SU-DHL-6 (cell line): ENCODE measurements at regions not wholly inside any gene's neighbourhood (a gene's known extent, or its start where the extent isn't known, plus 50 kb on each side); places are given as distances from the start of the nearest gene placed in this dataset.

Experiments used
- H2AFZ ChIP-seq: fragments of 200-600 bp; sonication (generic); 2 replicates; pipeline ENCODE4 v1.6.1; 2014; ENCODE audit warnings: low read depth, mild to moderate bottlenecking, moderate library complexity, mixed read lengths, antibody characterized with exemption, low read length; ENCODE audit not compliant: severe bottlenecking
- H3F3A ChIP-seq: fragments of 200-600 bp; shearing (Covaris generic); 2 replicates; pipeline ENCODE4 v1.6.0; 2016; ENCODE audit warnings: antibody characterized with exemption, mild to moderate bottlenecking; ENCODE audit not compliant: insufficient read depth
- H3K27ac ChIP-seq: fragments of 200-600 bp; sonication (generic); 2 replicates; pipeline ENCODE4 v1.5.1; 2016; ENCODE audit warnings: low read depth, mild to moderate bottlenecking, low read length, moderate library complexity, mixed read lengths
- H3K27me3 ChIP-seq: fragments of 200-600 bp; sonication (generic), shearing (Covaris generic); 2 replicates; pipeline ENCODE4 v1.6.0; 2014; ENCODE audit warnings: mild to moderate bottlenecking, low read length
- H3K36me3 ChIP-seq: fragments of 200-600 bp; sonication (generic); 2 replicates; pipeline ENCODE4 v1.6.1; 2014; ENCODE audit warnings: mild to moderate bottlenecking, low read length, mixed read lengths
- H3K4me2 ChIP-seq: fragments of 300-600, 200-600 bp; shearing (Covaris generic), sonication (generic); 2 replicates; pipeline ENCODE4 v1.6.0; 2014; ENCODE audit warnings: low read length, low read depth, mild to moderate bottlenecking; ENCODE audit not compliant: poor library complexity, severe bottlenecking
- H3K4me3 ChIP-seq: fragments of 200-600 bp; sonication (generic); 2 replicates; pipeline ENCODE4 v1.5.1; 2014; ENCODE audit warnings: antibody characterized with exemption, low read length, mild to moderate bottlenecking, mixed read lengths; ENCODE audit not compliant: insufficient read depth, poor library complexity, severe bottlenecking
- H3K79me2 ChIP-seq: fragments of 200-600 bp; sonication (generic); 2 replicates; pipeline ENCODE4 v1.6.1; 2014; ENCODE audit warnings: mild to moderate bottlenecking, low read length, moderate library complexity; ENCODE audit not compliant: insufficient read depth
- H3K9ac ChIP-seq: fragments of 200-600 bp; sonication (generic); 2 replicates; pipeline ENCODE4 v1.7.0; 2014; ENCODE audit warnings: mild to moderate bottlenecking, low read length
- H3K9me2 ChIP-seq: fragments of 200-600 bp; sonication (generic); replicated peaks from 2 replicates; pipeline ENCODE4 v1.6.1; 2014; ENCODE audit warnings: low read length; ENCODE audit not compliant: insufficient read depth
- H3K9me3 ChIP-seq: fragments of 200-600 bp; sonication (generic); 2 replicates; pipeline ENCODE4 v1.6.1; 2014; ENCODE audit warnings: low read length, mixed read lengths; ENCODE audit not compliant: insufficient read depth
- H4K20me1 ChIP-seq: fragments of 200-600 bp; sonication (generic); 2 replicates; pipeline ENCODE4 v1.6.1; 2014; ENCODE audit warnings: low read depth, mild to moderate bottlenecking, antibody characterized with exemption, low read length, moderate library complexity, mixed read lengths
- EZH2phosphoT487 ChIP-seq: fragments of 200-600 bp; sonication (generic), shearing (Covaris generic); conservative IDR thresholded peaks from 2 replicates; pipeline ENCODE4 v1.6.1; 2018; ENCODE audit warnings: mild to moderate bottlenecking, antibody characterized with exemption, low read length, moderate library complexity, mixed read lengths
- TF ChIP-seq, protein P1 (sequence below): fragments of 200-600 bp; sonication (generic); IDR thresholded peaks from one replicate; pipeline ENCODE4 v1.5.1; 2017; ENCODE audit warnings: antibody characterized with exemption, mild to moderate bottlenecking, low read length, moderate library complexity; ENCODE audit not compliant: insufficient read depth, poor library complexity, severe bottlenecking

DNA sequence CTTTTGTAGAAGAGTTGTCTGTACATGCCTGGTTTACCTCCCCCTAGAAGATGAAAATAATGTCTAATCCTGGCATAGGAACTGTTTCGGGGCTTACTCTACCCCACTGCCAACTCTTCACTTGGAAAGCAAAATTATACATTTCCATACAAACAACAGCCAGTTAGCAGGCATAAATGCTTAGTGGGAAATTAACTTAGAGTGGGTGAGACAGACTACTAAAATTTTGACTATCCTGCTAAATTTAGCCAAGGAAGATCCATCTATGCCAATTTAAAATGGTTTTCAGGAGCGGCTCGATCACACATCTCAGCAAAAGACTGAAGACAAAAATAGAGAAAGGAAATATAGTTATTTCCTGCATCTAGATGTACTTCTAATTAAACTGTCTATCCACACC, 221.2 kb downstream of the TPBG start:
- H3K27ac ChIP-seq, result no peak overlapping the region
- no peaks in the 10 kb centered on the region for H3K36me3 ChIP-seq
- TF ChIP-seq, protein P1, sequence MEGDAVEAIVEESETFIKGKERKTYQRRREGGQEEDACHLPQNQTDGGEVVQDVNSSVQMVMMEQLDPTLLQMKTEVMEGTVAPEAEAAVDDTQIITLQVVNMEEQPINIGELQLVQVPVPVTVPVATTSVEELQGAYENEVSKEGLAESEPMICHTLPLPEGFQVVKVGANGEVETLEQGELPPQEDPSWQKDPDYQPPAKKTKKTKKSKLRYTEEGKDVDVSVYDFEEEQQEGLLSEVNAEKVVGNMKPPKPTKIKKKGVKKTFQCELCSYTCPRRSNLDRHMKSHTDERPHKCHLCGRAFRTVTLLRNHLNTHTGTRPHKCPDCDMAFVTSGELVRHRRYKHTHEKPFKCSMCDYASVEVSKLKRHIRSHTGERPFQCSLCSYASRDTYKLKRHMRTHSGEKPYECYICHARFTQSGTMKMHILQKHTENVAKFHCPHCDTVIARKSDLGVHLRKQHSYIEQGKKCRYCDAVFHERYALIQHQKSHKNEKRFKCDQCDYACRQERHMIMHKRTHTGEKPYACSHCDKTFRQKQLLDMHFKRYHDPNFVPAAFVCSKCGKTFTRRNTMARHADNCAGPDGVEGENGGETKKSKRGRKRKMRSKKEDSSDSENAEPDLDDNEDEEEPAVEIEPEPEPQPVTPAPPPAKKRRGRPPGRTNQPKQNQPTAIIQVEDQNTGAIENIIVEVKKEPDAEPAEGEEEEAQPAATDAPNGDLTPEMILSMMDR, result no peak
- no peak for TF ChIP-seq EZH2phosphoT487
- no peaks in the 10 kb centered on the region for H4K20me1 ChIP-seq
- no peaks in the 10 kb centered on the region for H3K79me2 ChIP-seq
- H3K9me2 ChIP-seq, result no peaks in the 10 kb centered on the region
- no peaks in the 10 kb centered on the region for H3K9me3 ChIP-seq
- no peak overlapping the region for H3K4me3 ChIP-seq
- no peak overlapping the region for H3K4me2 ChIP-seq
- H3K9ac ChIP-seq, result no peak overlapping the region
- no peaks in the 10 kb centered on the region for H3F3A ChIP-seq
- no peaks in the 10 kb centered on the region for H3K27me3 ChIP-seq
- H2AFZ ChIP-seq, result no peak overlapping the region

DNA sequence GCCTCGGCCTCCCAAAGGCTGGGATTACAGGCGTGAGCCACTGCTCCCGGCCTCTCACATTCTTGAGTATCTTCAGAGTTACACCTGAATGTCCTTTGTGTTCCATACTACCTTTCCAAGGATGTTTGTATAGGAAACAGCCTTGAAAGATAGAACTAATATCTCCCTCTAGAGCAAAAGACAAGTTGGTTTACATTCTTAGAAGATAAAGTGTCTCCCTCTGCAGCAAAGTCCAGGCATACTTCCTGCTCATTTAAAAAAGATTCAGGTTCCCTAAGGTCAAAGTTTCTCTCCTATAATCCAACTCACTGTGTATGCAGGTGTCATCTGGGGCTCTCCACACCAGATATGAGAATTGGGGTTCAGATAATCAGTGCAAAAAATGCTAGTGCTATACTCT, 224.4 kb downstream of the TPBG start:
- H3K27ac ChIP-seq, result no peak overlapping the region
- H3K9me2 ChIP-seq, result no peaks in the 10 kb centered on the region; the same call in 1 of the 2 replicates
- H2AFZ ChIP-seq, result no peak overlapping the region
- H3K27me3 ChIP-seq, result no peaks in the 10 kb centered on the region
- no peak overlapping the region for H3K9ac ChIP-seq
- H3K36me3 ChIP-seq, result no peaks in the 10 kb centered on the region
- H3K4me3 ChIP-seq, result no peak overlapping the region
- H3K79me2 ChIP-seq, result no peaks in the 10 kb centered on the region
- no peaks in the 10 kb centered on the region for H3K9me3 ChIP-seq
- H3F3A ChIP-seq, result no peaks in the 10 kb centered on the region
- H4K20me1 ChIP-seq, result no peaks in the 10 kb centered on the region
- H3K4me2 ChIP-seq, result no peak overlapping the region
- TF ChIP-seq EZH2phosphoT487, result no peak
- TF ChIP-seq, protein P1, result no peak

DNA sequence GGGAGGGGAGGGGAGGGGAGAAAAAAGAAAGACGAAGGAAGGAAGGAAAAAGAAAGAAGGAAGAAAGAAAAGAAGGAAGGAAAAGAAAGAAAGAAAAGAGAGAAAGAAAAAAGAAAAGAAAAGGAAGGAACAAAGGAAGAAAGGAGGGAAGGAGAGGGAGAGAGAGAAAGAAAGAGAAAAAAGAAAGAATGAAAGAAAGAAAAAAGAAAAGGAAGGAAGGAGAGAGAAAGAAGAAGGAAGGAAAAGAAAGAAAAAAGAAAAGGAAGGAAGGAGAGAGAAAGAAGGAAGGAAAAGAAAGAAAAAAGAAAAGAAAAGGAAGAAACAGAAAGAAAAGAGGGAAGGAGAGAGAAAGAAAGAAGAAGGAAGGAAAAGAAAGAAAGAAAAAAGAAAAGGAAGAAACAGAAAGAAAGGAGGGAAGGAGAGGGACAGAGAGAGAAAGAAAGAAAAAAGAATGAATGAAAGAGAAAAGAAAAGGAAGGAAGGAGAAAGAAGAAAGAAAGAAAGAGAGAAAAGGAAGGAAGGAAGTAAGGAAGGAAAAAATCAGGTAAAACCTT, 225.3 kb downstream of the TPBG start:
- Histone ChIP-seq H3K9me3 (no peaks in the 10 kb centered on the region), H3K9me2 (no peaks in the 10 kb centered on the region; the same call in 1 of the 2 replicates), H3K9ac (no peak overlapping the region), H4K20me1 (no peaks in the 10 kb centered on the region), H3K27ac (no peak overlapping the region), H3K79me2 (no peaks in the 10 kb centered on the region), H2AFZ (no peak overlapping the region), H3K36me3 (no peaks in the 10 kb centered on the region), H3K4me2 (no peak overlapping the region), H3K4me3 (no peak overlapping the region), H3F3A (no peaks in the 10 kb centered on the region), H3K27me3 (no peaks in the 10 kb centered on the region)
- no peak for TF ChIP-seq EZH2phosphoT487
- TF ChIP-seq, protein P1, result no peak
